ENCODE measurements at regions not wholly inside any gene's neighbourhood (a gene's known extent, or its start where the extent isn't known, plus 50 kb on each side); places are given as distances from the start of the nearest gene placed in this dataset.

- Histone ChIP-seq H3K23ac (ENCODE audit: low read length) (no peak overlapping the region), H4K12ac (ENCODE audit: low read depth, low read length) (no peak overlapping the region), H3K36me3 (ENCODE audit: control insufficient read depth in 1 of 2, insufficient read depth in 2 of 2, low read length in 2 of 2) (no peaks in the 10 kb centered on the region), H3K4me2 (ENCODE audit: low read length) (no peak overlapping the region), H4K8ac (ENCODE audit: low read depth, low read length) (peak overlapping the region; percentile 68), H2BK120ac (ENCODE audit: insufficient read depth, low read length, poor library complexity) (peak overlapping the region; percentile 93), H3K14ac (ENCODE audit: low read length) (peak overlapping the region; percentile 93), H3K79me1 (ENCODE audit: low read length) (peaks cover 14% of the 10 kb centered on the region), H3K4me3 (ENCODE audit: low read depth, low read length) (no peak overlapping the region), H3K27me3 (ENCODE audit: insufficient read depth, low read length) (no peaks in the 10 kb centered on the region), H3K9ac (ENCODE audit: low read length) (no peak overlapping the region), H3K4me1 (ENCODE audit: control insufficient read depth in 1 of 2, insufficient read depth in 2 of 2, low read length in 2 of 2) (peaks cover 10% of the 10 kb centered on the region in 2 experiments), H4K91ac (ENCODE audit: low read depth, low read length) (peak overlapping the region; percentile 96), H2AFZ (ENCODE audit: insufficient read depth, low read length, poor library complexity) (peak overlapping the region; percentile 35), H3K79me2 (ENCODE audit: control insufficient read depth, insufficient read depth, low read length, poor library complexity) (no peaks in the 10 kb centered on the region), H2AK5ac (ENCODE audit: low read length) (peak overlapping the region; percentile 66), H3K9me3 (ENCODE audit: insufficient read depth, low read depth, low read length) (peaks cover 2% of the 10 kb centered on the region), H3K18ac (ENCODE audit: low read length) (peak overlapping the region; percentile 78), H3K27ac (ENCODE audit: low read depth, low read length) (peak overlapping the region; percentile 56), H3K4ac (ENCODE audit: low read depth, low read length) (peak overlapping the region; percentile 71), H2BK12ac (ENCODE audit: low read length) (peak overlapping the region; percentile 82), H2BK5ac (ENCODE audit: low read depth, low read length, poor library complexity) (peak overlapping the region; percentile 60)
- WGBS (ENCODE audit: extremely low coverage, insufficient coverage, insufficient read length): no CpG with 5 or more reads among the region's 24 CpGs
- DNase-seq: peak; percentile 22 to 51
These were observed 58.5 kb downstream of the DLL1 start for GRCh38 chr6:170232186-170233002.

- H2AK5ac ChIP-seq (ENCODE audit: low read length): no peak overlapping the region
- no peaks in the 10 kb centered on the region for H3K79me2 ChIP-seq (ENCODE audit: control insufficient read depth, insufficient read depth, low read length, poor library complexity)
- WGBS (ENCODE audit: extremely low coverage, insufficient coverage, insufficient read length): no CpG with 5 or more reads among the region's 22 CpGs
- H3K36me3 ChIP-seq (ENCODE audit: control insufficient read depth in 1 of 2, insufficient read depth in 2 of 2, low read length in 2 of 2): no peaks in the 10 kb centered on the region
- H3K4me3 ChIP-seq (ENCODE audit: low read depth, low read length): no peak overlapping the region
- no peak overlapping the region for H4K12ac ChIP-seq (ENCODE audit: low read depth, low read length)
- peak overlapping the region; percentile 96 for H4K91ac ChIP-seq (ENCODE audit: low read depth, low read length)
- H3K14ac ChIP-seq (ENCODE audit: low read length): peak overlapping the region; percentile 93
- DNase-seq: no peak
- no peak overlapping the region for H3K9ac ChIP-seq (ENCODE audit: low read length)
- peak overlapping the region; percentile 56 for H3K27ac ChIP-seq (ENCODE audit: low read depth, low read length)
- H3K23ac ChIP-seq (ENCODE audit: low read length): no peak overlapping the region
- H4K8ac ChIP-seq (ENCODE audit: low read depth, low read length): peak overlapping the region; percentile 68
- peak overlapping the region; percentile 18 for H3K4ac ChIP-seq (ENCODE audit: low read depth, low read length)
- peaks cover 2% of the 10 kb centered on the region for H3K9me3 ChIP-seq (ENCODE audit: insufficient read depth, low read depth, low read length)
- no peaks in the 10 kb centered on the region for H3K27me3 ChIP-seq (ENCODE audit: insufficient read depth, low read length)
- H3K4me1 ChIP-seq (ENCODE audit: control insufficient read depth in 1 of 2, insufficient read depth in 2 of 2, low read length in 2 of 2): peaks cover 10 to 11% of the 10 kb centered on the region in 2 experiments
- H3K79me1 ChIP-seq (ENCODE audit: low read length): peaks cover 15% of the 10 kb centered on the region
- no peak overlapping the region for H2AFZ ChIP-seq (ENCODE audit: insufficient read depth, low read length, poor library complexity)
- H2BK12ac ChIP-seq (ENCODE audit: low read length): peak overlapping the region; percentile 82
- peak overlapping the region; percentile 60 for H2BK5ac ChIP-seq (ENCODE audit: low read depth, low read length, poor library complexity)
- peak overlapping the region; percentile 93 for H2BK120ac ChIP-seq (ENCODE audit: insufficient read depth, low read length, poor library complexity)
- peak overlapping the region; percentile 78 for H3K18ac ChIP-seq (ENCODE audit: low read length)
- H3K4me2 ChIP-seq (ENCODE audit: low read length): no peak overlapping the region
These were observed 59.3 kb downstream of the DLL1 start for GRCh38 chr6:170231293-170232185.

- Histone ChIP-seq H2BK120ac (ENCODE audit: insufficient read depth, low read length, poor library complexity) (peak overlapping the region; percentile 93), H2BK5ac (ENCODE audit: low read depth, low read length, poor library complexity) (no peak overlapping the region), H3K4me1 (ENCODE audit: control insufficient read depth in 1 of 2, insufficient read depth in 2 of 2, low read length in 2 of 2) (peaks cover 10 to 12% of the 10 kb centered on the region in 2 experiments), H3K23ac (ENCODE audit: low read length) (no peak overlapping the region), H2AFZ (ENCODE audit: insufficient read depth, low read length, poor library complexity) (no peak overlapping the region), H3K9ac (ENCODE audit: low read length) (no peak overlapping the region), H4K12ac (ENCODE audit: low read depth, low read length) (no peak overlapping the region), H3K27ac (ENCODE audit: low read depth, low read length) (no peak overlapping the region), H4K91ac (ENCODE audit: low read depth, low read length) (peak overlapping the region; percentile 65), H3K4me3 (ENCODE audit: low read depth, low read length) (no peak overlapping the region), H2BK12ac (ENCODE audit: low read length) (peak overlapping the region; percentile 19), H3K4ac (ENCODE audit: low read depth, low read length) (no peak overlapping the region), H3K14ac (ENCODE audit: low read length) (peak overlapping the region; percentile 16), H3K4me2 (ENCODE audit: low read length) (no peak overlapping the region), H4K8ac (ENCODE audit: low read depth, low read length) (peak overlapping the region; percentile 13), H3K79me1 (ENCODE audit: low read length) (peaks cover 18% of the 10 kb centered on the region), H3K9me3 (ENCODE audit: insufficient read depth, low read depth, low read length) (peaks cover 2% of the 10 kb centered on the region), H3K27me3 (ENCODE audit: insufficient read depth, low read length) (no peaks in the 10 kb centered on the region), H2AK5ac (ENCODE audit: low read length) (peak overlapping the region; percentile 20), H3K18ac (ENCODE audit: low read length) (peak overlapping the region; percentile 9), H3K36me3 (ENCODE audit: control insufficient read depth in 1 of 2, insufficient read depth in 2 of 2, low read length in 2 of 2) (no peaks in the 10 kb centered on the region), H3K79me2 (ENCODE audit: control insufficient read depth, insufficient read depth, low read length, poor library complexity) (no peaks in the 10 kb centered on the region)
- no peak for DNase-seq
- no CpG with 5 or more reads among the region's 19 CpGs for WGBS (ENCODE audit: extremely low coverage, insufficient coverage, insufficient read length)
These were observed 60.2 kb downstream of the DLL1 start for GRCh38 chr6:170230520-170231292.

All from trophoblast cell (in vitro differentiated cells and primary cell).